Kidney tubule cell (primary cell): ENCODE measurements at regions not wholly inside any gene's neighbourhood (a gene's known extent, or its start where the extent isn't known, plus 50 kb on each side); places are given as distances from the start of the nearest gene placed in this dataset.

Source experiments
- DNase-seq: peaks from one replicate; pipeline ENCODE4 v3.0.0-alpha.2; 2018; ENCODE audit warnings: low spot score

DNA sequence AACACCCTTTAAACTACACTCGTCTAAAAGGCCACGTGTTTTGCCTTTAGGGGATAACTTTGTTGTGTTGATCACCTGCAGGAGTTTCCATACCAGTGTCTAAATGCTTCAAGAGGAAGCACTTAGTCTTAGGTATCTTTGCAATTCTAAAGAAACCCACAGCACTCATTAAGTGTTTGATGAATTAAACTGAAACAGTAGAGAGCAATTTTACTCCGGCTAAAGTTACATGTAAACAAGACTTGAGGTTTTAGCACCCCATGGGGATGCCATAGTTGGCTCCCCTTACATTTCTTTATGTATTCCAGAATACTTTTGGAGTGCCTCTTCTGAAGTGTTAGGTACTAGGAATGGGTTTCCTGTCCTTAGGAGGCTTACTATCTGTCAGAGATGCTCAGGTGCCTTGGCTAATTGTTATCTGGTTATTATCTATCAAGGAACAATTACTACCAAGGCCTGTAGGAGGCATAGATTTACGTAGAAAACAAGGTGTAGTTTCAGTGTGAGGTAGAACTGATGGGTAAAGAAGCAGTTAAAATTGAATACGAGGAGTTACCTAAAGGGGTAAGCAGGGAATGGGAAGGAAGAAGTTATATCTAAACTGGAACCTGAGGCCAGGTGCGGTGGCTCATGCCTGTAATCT is 176.8 kb upstream of the SAMSN1 start:
- DNase-seq, result no peak

DNA sequence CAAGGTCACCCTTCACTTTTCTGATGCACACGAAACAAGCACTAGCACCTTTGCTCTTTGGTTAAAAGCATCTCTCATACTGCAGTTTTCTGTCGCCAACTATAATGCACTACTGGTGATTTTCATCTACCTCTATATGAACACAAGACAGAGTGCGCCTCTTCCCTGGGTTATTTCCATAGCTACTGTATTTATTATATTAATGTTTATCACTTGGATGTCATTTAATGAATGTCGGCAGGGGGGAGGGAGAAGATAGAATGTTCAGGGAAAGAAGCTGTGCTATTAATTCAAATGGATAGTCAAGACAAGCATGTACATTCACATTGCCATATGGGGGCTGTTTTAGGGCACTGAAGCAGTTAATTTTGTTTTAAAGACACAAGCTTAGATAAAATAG is 174.1 kb upstream of the SAMSN1 start:
- DNase-seq, result no peak

DNA sequence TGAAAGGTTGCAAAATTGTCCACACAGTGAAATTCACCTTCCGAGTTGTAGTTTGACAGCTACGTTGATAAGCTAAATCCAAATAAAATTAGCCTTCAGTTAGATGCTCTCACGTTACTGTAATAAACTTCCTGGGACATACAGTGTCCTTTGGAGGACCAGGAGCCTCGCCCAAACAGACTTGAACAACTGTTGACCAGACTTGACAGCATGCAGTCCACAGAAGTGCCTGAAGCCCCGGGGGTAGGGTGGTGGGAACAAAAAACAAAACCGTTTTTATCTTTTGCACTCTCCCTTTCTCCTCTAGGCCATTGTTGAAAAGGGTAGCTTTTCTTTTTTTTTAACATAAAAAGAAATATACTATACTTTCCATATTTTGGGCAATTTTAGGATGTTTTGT is 172.8 kb upstream of the SAMSN1 start:
- DNase-seq, result no peak

DNA sequence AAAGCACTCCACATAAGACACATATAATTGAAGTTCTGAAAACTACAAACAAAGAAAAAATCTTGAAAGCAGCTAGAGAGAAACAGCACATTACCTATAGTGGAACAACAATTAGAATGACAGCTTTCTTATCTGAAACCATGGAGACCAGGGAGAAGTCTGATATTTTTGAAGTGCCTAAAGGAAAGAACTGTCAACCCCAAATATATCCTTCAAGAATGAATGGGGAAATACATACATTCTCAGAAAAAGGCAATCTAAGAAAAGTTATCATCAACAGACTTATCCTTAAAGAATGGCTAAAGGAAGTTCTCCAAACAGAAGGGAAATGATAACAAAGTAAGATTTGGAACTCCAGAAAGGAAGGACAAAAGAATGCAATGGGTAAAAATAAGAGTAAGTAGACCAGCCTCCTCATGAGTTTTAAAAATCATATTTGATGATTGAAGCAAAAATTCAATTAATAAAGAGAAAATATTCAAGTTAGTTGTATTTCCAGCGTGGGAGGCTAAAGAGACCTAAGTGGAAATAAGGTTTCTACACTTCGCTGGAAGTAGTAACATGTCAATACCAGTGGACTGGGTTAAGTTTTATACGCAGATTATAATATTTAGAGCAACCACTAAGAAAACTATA is 170.8 kb upstream of the SAMSN1 start:
- DNase-seq, result no peak

DNA sequence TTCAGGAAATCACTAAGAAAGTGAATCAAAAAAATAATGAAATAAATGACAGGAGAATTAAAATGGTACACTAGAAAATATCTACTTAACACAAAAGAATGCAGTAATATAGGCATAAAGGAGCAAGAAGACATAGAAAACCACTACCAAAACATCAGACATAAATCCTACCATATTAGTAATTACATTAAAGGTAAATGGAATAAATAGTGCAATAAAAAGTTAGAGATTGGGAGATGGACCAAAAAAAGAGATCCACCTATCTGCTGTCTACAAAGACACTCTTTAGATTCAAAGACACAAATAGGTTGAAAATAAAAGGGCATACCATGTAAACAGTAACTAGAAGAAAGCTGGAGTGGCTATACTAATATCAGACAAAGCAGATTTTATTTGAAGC is 167.0 kb upstream of the SAMSN1 start:
- no peak for DNase-seq

DNA sequence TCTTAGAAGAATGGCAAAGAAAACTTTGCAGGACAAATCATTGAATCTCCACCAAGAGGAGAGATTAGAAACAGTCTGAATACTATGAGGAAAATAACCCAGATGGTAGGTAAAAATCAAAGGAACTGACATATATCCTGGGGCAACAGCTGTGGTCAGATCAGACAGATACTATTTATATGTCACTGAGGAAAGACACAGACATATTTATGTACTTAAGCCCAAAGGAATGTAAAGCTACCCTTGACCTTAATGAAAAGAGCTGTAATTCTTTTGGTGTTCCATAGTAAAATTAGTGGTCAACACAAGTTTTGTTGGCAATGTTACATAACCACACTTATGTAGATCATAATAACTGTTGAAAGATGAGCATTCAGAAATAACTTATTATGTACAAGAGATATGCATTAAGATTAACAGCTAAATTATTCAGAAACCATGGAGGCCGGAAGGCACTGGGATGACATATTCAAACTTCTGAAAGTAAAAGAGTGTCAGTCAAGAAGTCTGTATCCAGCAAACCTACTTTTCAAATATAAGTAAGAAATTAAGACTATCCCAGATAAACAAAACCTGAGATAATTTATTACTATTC is 166.1 kb upstream of the SAMSN1 start:
- no peak for DNase-seq

DNA sequence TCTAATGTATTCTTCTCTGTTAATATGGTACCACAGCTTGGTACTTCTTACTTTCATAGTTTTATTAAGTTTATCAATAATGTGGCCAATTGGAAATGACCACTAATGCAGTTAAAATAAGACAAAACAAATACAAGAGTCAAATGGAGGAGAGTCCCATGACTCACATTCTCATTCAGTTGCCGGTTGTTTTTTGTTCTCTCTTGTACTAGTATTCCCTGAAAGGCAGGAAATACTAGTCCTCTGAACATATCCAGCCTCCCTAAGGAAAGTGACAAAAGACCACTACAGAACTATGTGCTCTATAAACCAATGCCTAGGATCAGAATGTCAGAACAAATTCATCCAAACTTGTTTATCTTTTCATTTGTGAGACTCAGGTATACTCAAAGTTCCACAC is 165.2 kb upstream of the SAMSN1 start:
- DNase-seq, result no peak

DNA sequence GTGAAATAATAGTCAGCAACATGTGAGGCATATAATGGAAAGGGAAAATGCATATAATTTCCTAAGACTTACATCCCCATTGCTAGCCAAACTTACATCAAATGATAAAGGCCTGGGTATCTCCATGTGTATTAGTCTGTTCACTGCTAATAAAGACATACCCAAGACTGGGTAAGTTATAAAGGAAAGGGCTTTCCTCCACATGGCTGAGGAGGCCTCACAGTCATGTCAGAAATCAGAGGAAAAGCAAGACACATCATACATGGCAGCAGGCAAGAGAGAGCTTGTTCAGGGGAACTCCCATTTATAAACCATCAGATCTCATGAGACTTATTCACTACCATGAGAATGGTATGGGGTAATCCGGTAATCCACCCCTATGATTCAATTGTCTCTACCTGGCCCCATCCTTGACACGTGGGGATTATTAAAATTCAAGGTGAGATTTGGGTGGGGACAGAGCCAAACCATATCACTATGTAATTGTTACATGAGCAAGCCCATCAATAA is 161.5 kb upstream of the SAMSN1 start:
- DNase-seq, result no peak

DNA sequence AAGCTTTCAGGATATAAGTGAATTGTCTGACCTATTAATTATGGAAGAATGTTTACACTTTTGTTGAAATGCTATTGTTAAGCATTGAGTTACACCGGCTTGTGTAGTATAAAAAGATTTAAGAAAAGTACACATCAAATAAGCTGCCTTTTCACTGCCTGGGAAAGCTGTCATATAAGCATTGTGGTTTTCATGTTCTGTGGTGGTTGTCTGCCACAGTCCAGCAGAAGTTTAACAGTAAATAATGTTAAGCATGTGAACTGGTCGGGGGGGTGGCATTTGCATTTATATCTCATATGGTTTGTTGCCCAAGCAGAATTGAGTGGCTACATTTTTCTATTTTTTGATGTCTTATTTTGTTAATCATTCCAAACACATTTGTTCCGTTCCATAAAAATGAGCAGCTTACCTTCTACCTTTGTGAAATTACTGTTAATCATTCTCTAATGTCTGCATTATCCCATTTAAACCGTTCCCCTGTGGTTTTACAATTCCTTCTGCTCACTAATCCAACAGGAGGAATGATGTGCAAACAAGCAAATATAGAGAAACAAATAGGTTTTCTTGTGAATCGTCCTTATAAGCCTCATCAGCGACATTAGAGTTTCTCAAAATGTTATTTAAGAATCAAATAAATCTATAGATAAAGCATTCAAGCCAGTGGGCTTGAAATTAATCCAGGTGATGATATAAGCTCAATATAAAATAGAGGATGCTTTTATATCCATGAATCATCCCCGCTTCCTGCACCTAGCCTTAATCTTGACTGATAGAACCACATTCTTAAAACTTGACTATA is 160.8 kb upstream of the SAMSN1 start:
- DNase-seq, result peak; percentile 32

DNA sequence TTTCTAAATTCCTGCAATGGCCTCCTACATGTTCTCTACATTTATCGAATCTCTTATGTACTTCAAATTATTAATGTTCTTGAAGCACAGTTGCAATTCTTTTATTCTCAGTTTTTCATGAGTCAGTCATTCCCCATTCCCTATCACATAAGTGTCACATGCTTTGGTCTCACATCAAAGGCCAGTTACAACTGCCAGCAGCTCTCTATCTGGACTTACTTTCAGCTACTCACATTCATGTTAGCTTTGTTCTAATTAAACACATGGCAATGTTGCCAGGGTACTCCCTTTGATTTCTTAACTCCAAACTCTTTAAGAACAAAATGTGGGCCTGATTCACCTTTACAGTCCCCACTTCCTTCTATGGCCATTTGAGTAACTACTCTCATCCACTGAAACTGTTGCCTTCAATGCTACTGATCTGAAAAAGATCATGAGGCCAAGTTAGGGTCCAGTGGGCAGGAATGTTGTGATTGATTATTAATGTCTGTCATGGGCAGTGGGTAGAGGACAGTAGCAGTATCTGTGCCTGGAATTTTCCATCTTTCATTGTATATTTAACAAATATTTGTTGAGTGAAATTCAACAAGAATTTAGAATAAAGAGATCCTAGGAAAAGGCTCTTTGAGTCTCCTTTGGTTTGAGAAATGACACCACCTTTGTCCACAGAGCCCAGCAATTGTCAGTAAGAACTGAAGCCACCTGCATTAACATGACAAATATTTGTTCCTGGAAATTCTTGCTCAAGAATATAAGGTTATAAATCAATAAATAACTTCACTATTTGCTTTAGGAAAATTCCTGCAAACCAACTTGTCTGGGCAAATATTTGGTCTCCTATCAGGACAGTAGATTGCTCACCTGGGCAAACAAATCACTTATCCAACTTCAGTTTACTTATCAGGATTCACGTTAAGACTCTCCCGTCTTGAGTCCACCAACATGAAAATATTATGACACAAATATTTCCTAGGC is 153.6 kb upstream of the SAMSN1 start:
- DNase-seq, result peak; percentile 63

DNA sequence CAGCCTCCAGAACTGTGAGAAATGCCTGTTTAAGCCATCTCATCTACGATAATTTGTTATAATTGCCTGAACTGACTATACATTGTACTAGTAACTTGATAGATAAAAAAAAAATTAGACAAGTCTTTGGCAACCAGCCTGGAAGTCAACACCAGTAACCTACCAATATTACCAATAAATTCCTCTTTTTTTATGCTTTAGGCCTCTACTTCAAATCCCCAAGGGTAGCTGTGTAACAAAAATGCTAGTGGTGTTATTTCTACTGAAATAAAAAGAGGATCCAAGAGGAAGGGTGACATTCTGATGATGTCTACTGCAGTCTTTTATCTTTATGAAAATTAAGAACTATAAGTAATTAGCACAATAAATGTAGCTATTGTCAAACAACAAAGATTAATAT is 151.7 kb upstream of the SAMSN1 start:
- DNase-seq, result no peak

DNA sequence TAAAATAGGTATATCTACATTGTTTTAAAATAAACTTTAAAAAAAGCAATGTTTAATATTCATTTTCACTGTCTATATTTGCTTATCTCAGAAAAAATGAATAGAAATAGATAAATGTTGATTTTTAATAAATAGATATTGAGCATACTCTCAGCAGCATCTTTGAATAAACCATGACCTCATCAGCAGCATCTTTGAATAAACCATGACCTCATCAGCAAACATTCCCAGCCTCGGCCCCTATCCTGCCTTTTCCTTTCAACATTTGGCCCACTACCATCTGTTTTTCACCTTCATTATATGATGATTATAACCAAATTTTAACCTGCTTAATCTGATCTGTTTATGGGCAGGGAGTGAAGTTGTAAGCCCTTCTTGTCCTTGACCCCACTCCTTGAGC is 148.7 kb upstream of the SAMSN1 start:
- no peak for DNase-seq

DNA sequence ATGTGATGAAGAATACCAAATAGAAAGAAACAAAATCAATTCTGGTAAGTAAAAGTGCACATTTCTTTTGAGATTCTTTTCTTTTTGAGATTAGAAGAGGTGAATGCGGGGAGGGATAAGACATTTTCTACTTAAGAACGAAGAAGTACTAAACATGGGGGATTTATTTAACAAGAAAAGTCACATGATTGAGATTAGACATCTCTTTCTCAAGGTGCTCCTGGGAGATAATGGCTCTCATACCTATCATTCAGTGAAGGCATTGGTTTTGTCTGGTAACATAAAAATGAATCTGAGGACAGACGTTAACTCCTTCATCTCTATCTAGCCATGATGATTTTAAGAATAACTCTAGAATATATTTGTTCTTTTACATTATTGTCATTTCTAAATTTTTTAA is 147.9 kb upstream of the SAMSN1 start:
- no peak for DNase-seq

DNA sequence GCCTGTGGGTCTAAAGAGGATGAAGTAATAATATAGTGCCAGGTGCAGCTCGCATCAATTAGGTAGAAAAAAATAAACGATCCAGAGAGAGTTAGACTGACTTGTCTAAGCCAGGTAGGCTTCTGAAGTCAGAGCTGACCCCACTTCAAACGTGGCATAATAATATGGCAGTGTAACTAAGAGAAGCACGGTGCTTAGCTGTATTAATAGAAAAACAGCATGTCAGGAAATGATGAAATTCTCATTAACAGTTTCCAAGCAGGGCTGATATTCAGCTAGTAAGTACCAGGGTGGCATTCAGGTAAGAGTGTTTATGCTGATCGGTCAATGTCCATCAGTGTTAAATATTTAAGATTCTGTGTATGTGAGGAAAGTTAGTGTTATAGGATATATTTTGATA is 145.8 kb upstream of the SAMSN1 start:
- DNase-seq, result no peak

DNA sequence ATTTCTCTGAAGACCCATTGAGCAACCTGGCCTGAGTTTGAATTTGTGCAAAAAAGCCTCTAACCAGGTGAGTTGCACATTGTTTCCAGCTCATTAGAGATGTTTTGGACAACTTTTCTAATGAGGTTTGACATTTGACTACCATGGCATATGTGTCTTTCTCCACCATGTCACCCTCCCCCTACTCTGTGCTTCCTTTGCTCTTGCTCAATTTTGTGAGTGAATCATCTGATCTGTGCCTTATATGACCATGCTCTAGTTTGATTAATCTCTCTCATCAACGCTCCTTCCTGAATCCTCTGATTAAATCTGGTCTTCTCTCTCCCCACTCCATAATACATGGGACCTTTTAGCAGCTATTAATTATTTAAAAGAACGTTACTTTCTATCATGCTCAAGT is 144.8 kb upstream of the SAMSN1 start:
- no peak for DNase-seq

DNA sequence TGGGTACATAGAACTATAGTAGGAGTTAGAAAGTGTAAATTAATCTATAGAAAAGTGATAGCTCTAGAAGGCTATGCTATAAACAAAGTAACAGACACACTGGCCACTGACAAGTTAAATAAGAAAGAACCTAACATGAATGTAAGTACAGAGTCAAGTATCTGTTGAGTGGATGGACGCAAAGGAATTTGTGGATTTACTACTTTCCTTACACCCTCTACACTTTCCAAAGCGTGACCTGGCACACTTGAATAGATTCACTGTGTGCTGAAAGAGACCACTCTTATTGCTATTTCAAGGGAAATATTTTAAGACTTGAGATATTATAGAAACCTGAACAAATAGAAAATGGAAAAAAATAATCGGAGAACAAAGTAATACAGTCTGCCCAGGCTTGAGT is 142.8 kb upstream of the SAMSN1 start:
- no peak for DNase-seq

DNA sequence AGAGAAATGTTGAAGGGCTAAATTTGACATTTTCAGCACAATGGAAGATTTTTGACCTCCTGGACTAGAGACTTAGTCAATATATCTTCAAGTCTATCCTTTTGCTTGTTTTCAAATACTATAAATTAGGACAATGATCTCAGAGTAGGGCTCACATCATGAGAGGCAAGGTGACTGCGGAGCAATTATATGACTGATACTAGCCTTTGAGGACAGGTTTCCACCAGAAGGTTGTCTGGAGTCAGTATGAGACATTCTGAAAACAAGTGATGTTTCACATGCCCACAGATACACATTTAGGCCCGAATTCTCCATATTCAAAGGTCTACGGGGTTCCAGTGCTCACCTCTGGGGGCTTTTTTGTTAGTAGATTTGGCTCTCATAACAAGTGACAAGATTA is 142.3 kb upstream of the SAMSN1 start:
- no peak for DNase-seq

DNA sequence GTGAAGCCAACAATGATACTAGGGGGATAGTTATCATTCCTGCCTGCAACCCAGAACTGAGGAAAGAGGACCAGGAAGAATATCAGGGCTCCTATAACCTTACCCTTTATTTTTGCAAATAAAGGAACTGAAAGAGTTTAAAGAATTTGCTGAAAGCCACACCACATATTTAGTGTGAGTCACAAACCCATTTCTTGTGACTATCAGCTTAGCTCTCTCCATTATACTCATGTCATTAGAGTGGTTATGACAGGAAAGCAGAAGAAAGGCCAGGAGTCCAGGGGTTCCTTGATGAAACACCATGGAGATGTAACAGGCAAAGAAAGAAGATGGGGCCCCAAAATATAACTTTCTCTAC is 141.1 kb upstream of the SAMSN1 start:
- DNase-seq, result peak; percentile 20

DNA sequence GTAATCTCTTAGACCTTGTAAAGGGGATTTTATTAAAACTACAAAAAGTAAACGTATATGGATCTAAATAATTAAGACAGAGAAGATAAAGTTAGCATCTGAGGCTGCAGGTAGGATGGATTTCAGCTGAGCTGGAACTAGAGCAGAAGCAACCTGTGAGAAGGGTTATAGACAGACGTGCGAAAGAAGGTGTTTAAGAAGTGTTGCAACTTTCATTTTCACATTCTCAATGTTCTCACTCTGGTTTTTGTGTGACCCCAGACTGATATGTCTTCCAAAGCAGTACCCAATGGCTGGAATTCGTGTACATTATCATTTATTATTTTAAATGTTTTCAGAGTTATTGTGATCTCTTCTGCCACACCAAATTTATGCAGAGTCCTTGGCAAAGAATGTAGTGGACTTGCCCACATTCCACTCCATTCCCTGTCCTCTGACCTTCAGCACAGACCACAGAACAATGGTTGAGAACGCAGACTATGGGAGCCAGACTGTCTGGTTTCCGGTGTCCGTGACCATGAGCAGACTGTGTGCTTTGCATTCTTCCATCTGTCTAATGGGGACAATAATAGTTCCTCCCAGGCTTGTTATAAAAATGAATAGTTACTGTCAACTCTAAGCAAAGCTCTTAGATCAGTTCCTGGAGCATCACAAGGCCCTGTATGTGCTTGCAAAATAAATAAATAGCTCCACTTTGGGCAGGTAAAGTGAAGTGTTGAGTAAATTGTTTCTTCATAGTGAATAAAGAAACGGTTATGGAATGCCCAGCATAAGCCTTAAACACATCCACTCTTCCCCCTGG is 140.6 kb upstream of the SAMSN1 start:
- DNase-seq, result no peak

DNA sequence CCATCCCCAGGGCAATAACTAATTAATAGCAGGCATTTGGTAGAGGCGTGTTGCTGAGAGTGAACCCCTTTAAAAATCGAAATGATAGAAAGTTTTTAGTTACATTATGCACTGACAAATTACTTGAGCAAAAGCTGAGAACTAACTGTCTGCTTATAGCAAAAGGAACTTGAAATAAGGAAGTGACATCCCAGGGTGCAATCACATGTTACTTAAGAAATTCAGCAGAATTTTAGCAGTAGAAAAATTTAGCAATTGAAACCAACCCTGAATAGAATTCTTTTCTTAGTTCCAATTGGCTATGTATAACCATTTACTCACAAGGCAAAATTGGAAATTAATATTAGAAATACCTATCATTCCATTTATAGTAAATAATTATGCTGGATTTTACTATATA is 139.5 kb upstream of the SAMSN1 start:
- DNase-seq, result no peak

DNA sequence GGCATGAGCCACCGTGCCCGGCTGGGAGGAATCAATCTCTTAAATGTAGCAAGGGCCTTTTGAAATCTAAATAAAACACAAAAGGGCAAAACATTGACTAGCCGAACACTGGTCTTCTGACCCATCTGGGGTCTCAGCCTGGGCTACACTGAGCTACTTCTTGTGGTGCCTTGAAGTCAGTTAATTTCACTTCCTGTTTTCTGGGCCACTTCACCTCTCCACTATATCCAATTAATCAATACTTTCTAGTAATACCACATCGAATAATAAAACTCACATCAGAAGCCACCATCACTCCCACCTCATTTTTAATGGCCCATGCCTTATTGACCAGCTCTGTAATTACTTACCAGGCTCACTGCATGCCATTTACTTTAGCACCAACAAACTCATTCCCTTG is 138.0 kb upstream of the SAMSN1 start:
- DNase-seq, result no peak
